AG04450 (cell line): ENCODE measurements at regions not wholly inside any gene's neighbourhood (a gene's known extent, or its start where the extent isn't known, plus 50 kb on each side); places are given as distances from the start of the nearest gene placed in this dataset.

Source experiments
- CTCF ChIA-PET: fragments of 300-600, 350-600 bp; formaldehyde crosslinking; extraction: SDS; loops from one replicate; lab custom pipeline; 2022; ENCODE audit warnings: antibody characterized with exemption, inconsistent platforms; lab: Charles Lee
- POLR2A ChIA-PET: fragments of 350-600 bp; formaldehyde crosslinking; extraction: SDS; loops from one replicate; lab custom pipeline; 2021; ENCODE audit warnings: antibody characterized with exemption, inconsistent platforms; lab: Yijun Ruan, JAX
- DNase-seq: peaks from one replicate; pipeline ENCODE4 v3.0.0-alpha.2; 2011; ENCODE audit warnings: low read depth, low spot score
- H3K27ac ChIP-seq: one replicate; pipeline ENCODE4 v1.5.1; 2012; ENCODE audit warnings: low read depth, low read length, control low read depth
- H3K27me3 ChIP-seq: one replicate; pipeline ENCODE4 v1.6.0; 2012; ENCODE audit warnings: low read length; ENCODE audit not compliant: control insufficient read depth, insufficient read depth
- H3K4me3 ChIP-seq: 2 replicates; pipeline ENCODE4 v1.5.1; 2011; ENCODE audit warnings: mild to moderate bottlenecking, low read depth, low read length, control low read depth
- H3K9me3 ChIP-seq: 2 replicates; pipeline ENCODE4 v1.5.1; 2012; ENCODE audit warnings: low read length; ENCODE audit not compliant: control insufficient read depth, insufficient read depth
- CTCF ChIP-seq: IDR thresholded peaks from 2 replicates; pipeline ENCODE4 v1.5.1; 2011; ENCODE audit warnings: low read depth, low read length, control low read depth, inconsistent platforms

DNA sequence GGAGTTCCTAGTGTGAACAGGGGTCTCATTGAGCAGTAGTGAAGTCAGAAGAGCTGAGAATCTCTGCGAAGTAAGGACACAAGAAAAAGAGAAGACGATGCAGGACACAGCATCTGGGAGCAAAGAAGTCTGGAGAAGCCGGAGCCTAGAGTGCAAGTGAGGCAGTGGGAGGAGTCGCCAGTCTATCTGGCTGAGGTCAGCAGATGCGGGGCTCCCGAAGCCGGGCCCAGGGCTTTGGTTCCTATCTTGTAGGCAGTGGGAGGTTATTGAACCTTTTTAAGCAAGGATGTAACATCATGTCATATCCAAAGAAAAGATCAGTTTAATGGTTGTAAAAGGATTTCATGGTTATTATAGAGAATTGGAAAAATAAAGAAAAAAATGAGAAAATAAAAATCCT lies 90.8 kb upstream of the KCTD1 start:
- CTCF ChIA-PET: interaction anchor here (1.2 kb wide), 1 partner anchor 18 kb away, joined by 3 read pairs; no protein-coding TSS in a partner anchor
- Histone ChIP-seq H3K27ac (no peak overlapping the region), H3K4me3 (no peak overlapping the region), H3K27me3 (no peaks in the 10 kb centered on the region), H3K9me3 (no peaks in the 10 kb centered on the region)
- DNase-seq: no peak
- POLR2A ChIA-PET: no interaction called here
- TF ChIP-seq CTCF: no peak

DNA sequence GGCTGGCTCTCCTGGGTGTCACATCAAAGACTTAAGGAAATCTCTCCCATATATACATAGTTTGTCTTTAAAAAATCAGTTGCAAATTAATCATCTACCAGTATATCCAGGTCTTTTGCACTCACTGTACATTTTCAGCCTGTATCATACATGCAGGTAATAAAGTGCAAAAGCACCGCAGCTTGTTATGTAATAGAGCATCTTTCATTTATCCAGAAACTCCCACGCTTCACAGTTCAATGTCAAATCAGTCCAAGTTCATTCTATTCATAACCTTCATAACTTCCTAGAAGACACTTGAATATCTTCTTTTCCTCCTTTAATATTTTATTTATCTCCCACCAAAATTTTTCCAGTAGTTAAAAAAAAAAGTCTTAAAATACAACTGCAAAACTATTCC lies 89.6 kb upstream of the KCTD1 start:
- POLR2A ChIA-PET: no interaction called here
- no peak for DNase-seq
- H3K27ac ChIP-seq: no peak overlapping the region
- no peaks in the 10 kb centered on the region for H3K27me3 ChIP-seq
- no peak for TF ChIP-seq CTCF
- H3K9me3 ChIP-seq: no peaks in the 10 kb centered on the region
- H3K4me3 ChIP-seq: no peak overlapping the region
- CTCF ChIA-PET: no interaction called here

- H3K4me3 ChIP-seq: no peak overlapping the region
- no peaks in the 10 kb centered on the region for H3K9me3 ChIP-seq
- no peak overlapping the region for H3K27ac ChIP-seq
- TF ChIP-seq CTCF: no peak
- DNase-seq: no peak
- CTCF ChIA-PET: no interaction called here
- POLR2A ChIA-PET: no interaction called here
- H3K27me3 ChIP-seq: no peaks in the 10 kb centered on the region
These were observed 89.0 kb upstream of the KCTD1 start for GRCh38 chr18:26637324-26637723.

DNA sequence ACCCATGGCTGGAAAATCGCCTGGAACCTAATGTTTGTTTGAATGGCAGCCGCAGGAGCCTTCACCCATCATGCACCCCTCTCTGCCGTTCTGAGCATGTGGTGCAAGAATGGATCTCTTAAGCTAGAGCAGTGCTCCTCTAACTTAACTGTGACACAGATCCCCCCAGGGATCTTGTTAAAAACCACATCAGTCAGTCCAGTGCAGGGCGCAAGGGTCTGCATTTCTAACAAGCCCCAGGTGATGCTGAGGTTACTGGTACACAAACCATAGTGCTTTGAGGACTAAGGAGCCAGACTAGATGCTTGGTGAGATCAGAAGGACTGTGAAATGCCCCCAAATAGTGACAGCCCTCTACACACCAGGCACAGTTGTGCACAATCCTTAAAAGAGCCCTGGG lies 87.1 kb upstream of the KCTD1 start:
- Histone ChIP-seq H3K27ac (no peak overlapping the region), H3K9me3 (no peaks in the 10 kb centered on the region), H3K4me3 (no peak overlapping the region), H3K27me3 (no peaks in the 10 kb centered on the region)
- no peak for TF ChIP-seq CTCF
- ChIA-PET CTCF (no interaction called here), POLR2A (interaction anchor here (0.5 kb wide), 1 partner anchor 15 kb away, joined by 6 read pairs; no protein-coding TSS in a partner anchor)
- DNase-seq: no peak

GRCh38 chr18:26634631-26635030 lies 86.3 kb upstream of the KCTD1 start:
- DNase-seq: no peak
- H3K27me3 ChIP-seq: no peaks in the 10 kb centered on the region
- no peak overlapping the region for H3K4me3 ChIP-seq
- ChIA-PET POLR2A (interaction anchor here (0.5 kb wide), 1 partner anchor 21 kb away, joined by 3 read pairs; no protein-coding TSS in a partner anchor), CTCF (no interaction called here)
- no peaks in the 10 kb centered on the region for H3K9me3 ChIP-seq
- TF ChIP-seq CTCF: no peak
- no peak overlapping the region for H3K27ac ChIP-seq
